GM12878 (cell line): ENCODE measurements at regions not wholly inside any gene's neighbourhood (a gene's known extent, or its start where the extent isn't known, plus 50 kb on each side); places are given as distances from the start of the nearest gene placed in this dataset.

Experiments
- ATAC-seq: fragments of 200-7000 bp; cut with Tn5 transposase; 3 replicates; pipeline ENCODE4 v1.9.1; 2020; ENCODE audit warnings: mild to moderate bottlenecking, moderate library complexity
- BruUV-seq: library from RNA; stranded (reverse); fragments of 400-500 nt; replicated peaks from 2 replicates; lab custom pipeline; 2021; lab: Mats Ljungman, UMichigan
- CTCF ChIA-PET: fragments of 300-600 bp; sonication (Branson Sonifier 250); formaldehyde crosslinking; extraction: SDS; loops from one replicate; lab custom pipeline; 2021; ENCODE audit warnings: inconsistent platforms; lab: Yijun Ruan, JAX
- POLR2A ChIA-PET: fragments of 350-600 bp; formaldehyde crosslinking; extraction: SDS; loops from one replicate; lab custom pipeline; 2021; ENCODE audit warnings: inconsistent platforms; lab: Charles Lee
- RAD21 ChIA-PET: fragments of 300-600 bp; sonication (Branson Sonifier 250); formaldehyde crosslinking; loops from one replicate; lab custom pipeline; 2023; ENCODE audit warnings: antibody characterized with exemption; ENCODE audit not compliant: unreplicated experiment; lab: Charles Lee
- SMC1A ChIA-PET: fragments of 300-600 bp; sonication (Branson Sonifier 250); formaldehyde crosslinking; loops from one replicate; lab custom pipeline; 2023; ENCODE audit not compliant: unreplicated experiment, uncharacterized antibody; lab: Charles Lee
- DNase-seq: peaks from one replicate; pipeline ENCODE4 v3.0.0-alpha.2; 2011; ENCODE audit warnings: low read depth, low spot score
- FAIRE-seq: peaks from 3 replicates; lab custom pipeline; 2011; peaks lifted over from hg19 to GRCh38; lab: Jason Lieb, UNC
- H2AFZ ChIP-seq: 2 replicates; pipeline ENCODE4 v1.6.0; 2011; ENCODE audit warnings: low read depth, low read length, control low read depth; ENCODE audit not compliant: control insufficient read depth
- H3K27ac ChIP-seq: 2 replicates; pipeline ENCODE4 v1.5.1; 2011; ENCODE audit warnings: control low read depth; ENCODE audit not compliant: control insufficient read depth, insufficient read depth
- H3K27me3 ChIP-seq, 2 experiments: replicated peaks in 1 of 2; 2 replicates each; pipeline versions ENCODE4 v1.6.0 to v1.6.1; 2011; ENCODE audit warnings: low read length in 1 of 2; ENCODE audit not compliant: control insufficient read depth in 2 of 2, insufficient read depth in 2 of 2
- H3K36me3 ChIP-seq, 2 experiments: 2 replicates each; pipeline ENCODE4 v1.5.1; 2011; ENCODE audit warnings: low read length in 1 of 2; ENCODE audit not compliant: control insufficient read depth in 2 of 2, insufficient read depth in 2 of 2
- H3K4me1 ChIP-seq: 2 replicates; pipeline ENCODE4 v1.6.1; 2011; ENCODE audit warnings: mild to moderate bottlenecking, low read length, moderate library complexity, mixed read lengths; ENCODE audit not compliant: control insufficient read depth, insufficient read depth
- H3K4me2 ChIP-seq: 2 replicates; pipeline ENCODE4 v1.6.0; 2011; ENCODE audit warnings: control low read depth; ENCODE audit not compliant: control insufficient read depth, insufficient read depth
- H3K4me3 ChIP-seq: fragments of 200-600 bp; sonication (generic); 2 replicates; pipeline ENCODE4 v1.5.1; 2016
- H3K79me2 ChIP-seq: 2 replicates; pipeline ENCODE4 v1.6.0; 2011; ENCODE audit warnings: low read length; ENCODE audit not compliant: control insufficient read depth, insufficient read depth
- H3K9ac ChIP-seq: 2 replicates; pipeline ENCODE4 v1.8.0; 2011; ENCODE audit warnings: low read length, control low read depth, mixed read lengths; ENCODE audit not compliant: control insufficient read depth, insufficient read depth
- H3K9me3 ChIP-seq: replicated peaks from 3 replicates; pipeline ENCODE4 v1.5.1; 2011; ENCODE audit warnings: mild to moderate bottlenecking, low read length; ENCODE audit not compliant: control insufficient read depth, insufficient read depth
- H4K20me1 ChIP-seq: 2 replicates; pipeline ENCODE4 v1.6.0; 2011; ENCODE audit not compliant: control insufficient read depth, insufficient read depth
- CEBPB ChIP-seq, 2 experiments: fragments of 150-350 bp in 1 of 2; IDR thresholded peaks; 2 replicates each; pipeline ENCODE4 v1.6.1; 2012 to 2014; ENCODE audit warnings: low read depth in 2 of 2, low read length in 2 of 2, borderline replicate concordance in 1 of 2, inconsistent platforms in 1 of 2
- CHD1 ChIP-seq: IDR thresholded peaks from 2 replicates; pipeline ENCODE4 v1.6.1; 2012; ENCODE audit warnings: low read depth, low read length, improper control_type of control experiment
- CREB1 ChIP-seq: IDR thresholded peaks from 2 replicates; pipeline ENCODE4 v1.6.1; 2012; ENCODE audit warnings: low read depth, mild to moderate bottlenecking, inconsistent platforms
- EGR1 ChIP-seq, 2 experiments: IDR thresholded peaks; 1 replicate in 1 of 2; 2 replicates in 1 of 2; pipeline ENCODE4 v1.6.1; 2011 to 2012; ENCODE audit warnings: low read depth in 2 of 2, low read length in 2 of 2, borderline replicate concordance in 1 of 2, mild to moderate bottlenecking in 1 of 2, moderate library complexity in 1 of 2
- FOXK2 ChIP-seq: fragments of 450-650 bp; IDR thresholded peaks from 2 replicates; pipeline ENCODE4 v1.6.1; 2017; ENCODE audit warnings: mild to moderate bottlenecking, moderate library complexity
- JUNB ChIP-seq: IDR thresholded peaks from 2 replicates; pipeline ENCODE4 v1.6.1; 2016; ENCODE audit warnings: antibody characterized with exemption, mild to moderate bottlenecking
- LARP7 ChIP-seq: fragments of 450-650 bp; IDR thresholded peaks from 2 replicates; pipeline ENCODE4 v1.6.1; 2017; ENCODE audit warnings: mild to moderate bottlenecking
- MEF2B ChIP-seq: fragments of 450-650 bp; IDR thresholded peaks from 2 replicates; pipeline ENCODE4 v1.6.1; 2018; ENCODE audit warnings: mild to moderate bottlenecking, moderate library complexity; ENCODE audit not compliant: partially characterized antibody, poor library complexity, severe bottlenecking
- MYC ChIP-seq: IDR thresholded peaks from 2 replicates; pipeline ENCODE4 v1.6.1; 2011; ENCODE audit warnings: mild to moderate bottlenecking, low read length, moderate library complexity, inconsistent platforms; ENCODE audit not compliant: insufficient read depth, insufficient replicate concordance, insufficient read length, severe bottlenecking
- SIX5 ChIP-seq: IDR thresholded peaks from 2 replicates; pipeline ENCODE4 v1.6.1; 2011; ENCODE audit warnings: mild to moderate bottlenecking, low read depth, low read length, moderate library complexity; ENCODE audit not compliant: severe bottlenecking
- SP1 ChIP-seq: IDR thresholded peaks from one replicate; pipeline ENCODE4 v1.6.1; 2011; ENCODE audit warnings: low read depth, low read length
- YY1 ChIP-seq: IDR thresholded peaks from 2 replicates; pipeline ENCODE4 v1.6.1; 2011; ENCODE audit warnings: low read depth, mild to moderate bottlenecking, low read length
- ZNF384 ChIP-seq: IDR thresholded peaks from 2 replicates; pipeline ENCODE4 v1.6.1; 2012; ENCODE audit warnings: low read depth, mild to moderate bottlenecking, low read length, improper control_type of control experiment, borderline replicate concordance
- WGBS: methylation state at CpG from one replicate; pipeline ENCODE4 v1.1.6; 2016; ENCODE audit warnings: low lambda C conversion rate; ENCODE audit not compliant: insufficient replicate concordance, insufficient coverage; ENCODE audit errors: missing lambda C conversion rate; 5-methylcytosine and 5-hydroxymethylcytosine counted together
- in situ Hi-C: fragments of 300-500 bp; cut with MboI; formaldehyde crosslinking; loops from 9 replicates; pipeline ENCODE4 v1.14.3; 2018; ENCODE audit warnings: mixed read lengths
- intact Hi-C: fragments of 100-400 bp; cut with micrococcal nuclease; formaldehyde crosslinking; loops from one replicate; pipeline ENCODE4 v1.14.2; 2022; ENCODE audit not compliant: unreplicated experiment
- TF ChIP-seq, protein P1 (sequence below): fragments of 450-650 bp; IDR thresholded peaks from 2 replicates; pipeline ENCODE4 v1.6.1; 2017; ENCODE audit warnings: mild to moderate bottlenecking, moderate library complexity
- TF ChIP-seq, protein P2 (sequence below): fragments of 450-650 bp; IDR thresholded peaks from 2 replicates; pipeline ENCODE4 v1.6.1; 2017; ENCODE audit warnings: low read depth, mild to moderate bottlenecking, moderate library complexity
- TF ChIP-seq, protein P3 (sequence below): fragments of 450-650 bp; IDR thresholded peaks from 2 replicates; pipeline ENCODE4 v1.6.1; 2017; ENCODE audit warnings: mild to moderate bottlenecking, moderate library complexity

DNA sequence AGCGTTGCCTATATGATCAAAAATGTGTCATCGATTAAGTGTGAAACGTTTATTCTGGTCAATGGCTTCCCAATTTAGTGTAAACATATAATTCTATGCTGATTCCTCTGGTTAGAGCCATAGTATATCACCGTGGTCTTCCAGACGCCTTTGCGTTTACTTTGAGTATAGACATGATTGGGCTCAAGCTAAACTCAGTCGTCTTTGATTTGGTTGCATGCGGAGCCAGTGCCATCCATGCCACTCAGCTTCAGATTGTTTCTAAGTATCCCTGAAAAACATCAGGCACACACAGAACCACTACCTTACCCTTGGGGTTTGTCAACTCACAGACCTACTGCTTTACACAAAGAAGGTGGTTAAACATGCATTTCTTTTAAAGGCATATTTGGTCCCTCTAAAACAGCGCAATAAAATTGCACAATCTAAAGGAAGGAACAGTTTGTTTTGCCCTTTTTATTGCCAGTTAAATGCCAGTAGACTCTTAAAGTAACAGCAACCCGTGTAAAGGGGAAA lies 273.6 kb upstream of the KLF6 start:
- ChIA-PET RAD21 (no interaction called here), POLR2A (no interaction called here), SMC1A (no interaction called here), CTCF (no interaction called here)
- no peak for DNase-seq
- H3K79me2 ChIP-seq = no peaks in the 10 kb centered on the region
- no peak for FAIRE-seq
- no peak overlapping the region for H3K9ac ChIP-seq
- H3K4me3 ChIP-seq = no peak overlapping the region
- H3K4me1 ChIP-seq = no peaks in the 10 kb centered on the region
- no peaks in the 10 kb centered on the region for H3K27me3 ChIP-seq
- 90% methylated on average over 10 of the region's 10 CpGs for WGBS
- H3K36me3 ChIP-seq = no peaks in the 10 kb centered on the region
- intact Hi-C loops = no loop called here
- in situ Hi-C loops = no loop called here
- H3K9me3 ChIP-seq = no peaks in the 10 kb centered on the region
- no peak overlapping the region for H3K4me2 ChIP-seq
- BruUV-seq = no TSS peak
- no peaks in the 10 kb centered on the region for H4K20me1 ChIP-seq
- no peak overlapping the region for H3K27ac ChIP-seq
- ATAC-seq = no peak
- H2AFZ ChIP-seq = no peak overlapping the region
- TF ChIP-seq SP1 = no peak
- TF ChIP-seq LARP7 = no peak
- no peak for TF ChIP-seq YY1
- no peak for TF ChIP-seq FOXK2
- no peak for TF ChIP-seq EGR1 (IDR thresholded peaks at IDR 0.05; ENCODE audit: borderline replicate concordance in 1 of 2, low read depth in 2 of 2, low read length in 2 of 2)
- TF ChIP-seq JUNB = no peak
- TF ChIP-seq, protein P1, sequence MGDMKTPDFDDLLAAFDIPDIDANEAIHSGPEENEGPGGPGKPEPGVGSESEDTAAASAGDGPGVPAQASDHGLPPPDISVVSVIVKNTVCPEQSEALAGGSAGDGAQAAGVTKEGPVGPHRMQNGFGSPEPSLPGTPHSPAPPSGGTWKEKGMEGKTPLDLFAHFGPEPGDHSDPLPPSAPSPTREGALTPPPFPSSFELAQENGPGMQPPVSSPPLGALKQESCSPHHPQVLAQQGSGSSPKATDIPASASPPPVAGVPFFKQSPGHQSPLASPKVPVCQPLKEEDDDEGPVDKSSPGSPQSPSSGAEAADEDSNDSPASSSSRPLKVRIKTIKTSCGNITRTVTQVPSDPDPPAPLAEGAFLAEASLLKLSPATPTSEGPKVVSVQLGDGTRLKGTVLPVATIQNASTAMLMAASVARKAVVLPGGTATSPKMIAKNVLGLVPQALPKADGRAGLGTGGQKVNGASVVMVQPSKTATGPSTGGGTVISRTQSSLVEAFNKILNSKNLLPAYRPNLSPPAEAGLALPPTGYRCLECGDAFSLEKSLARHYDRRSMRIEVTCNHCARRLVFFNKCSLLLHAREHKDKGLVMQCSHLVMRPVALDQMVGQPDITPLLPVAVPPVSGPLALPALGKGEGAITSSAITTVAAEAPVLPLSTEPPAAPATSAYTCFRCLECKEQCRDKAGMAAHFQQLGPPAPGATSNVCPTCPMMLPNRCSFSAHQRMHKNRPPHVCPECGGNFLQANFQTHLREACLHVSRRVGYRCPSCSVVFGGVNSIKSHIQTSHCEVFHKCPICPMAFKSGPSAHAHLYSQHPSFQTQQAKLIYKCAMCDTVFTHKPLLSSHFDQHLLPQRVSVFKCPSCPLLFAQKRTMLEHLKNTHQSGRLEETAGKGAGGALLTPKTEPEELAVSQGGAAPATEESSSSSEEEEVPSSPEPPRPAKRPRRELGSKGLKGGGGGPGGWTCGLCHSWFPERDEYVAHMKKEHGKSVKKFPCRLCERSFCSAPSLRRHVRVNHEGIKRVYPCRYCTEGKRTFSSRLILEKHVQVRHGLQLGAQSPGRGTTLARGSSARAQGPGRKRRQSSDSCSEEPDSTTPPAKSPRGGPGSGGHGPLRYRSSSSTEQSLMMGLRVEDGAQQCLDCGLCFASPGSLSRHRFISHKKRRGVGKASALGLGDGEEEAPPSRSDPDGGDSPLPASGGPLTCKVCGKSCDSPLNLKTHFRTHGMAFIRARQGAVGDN = no peak
- no peak for TF ChIP-seq CEBPB (IDR thresholded peaks at IDR 0.05; ENCODE audit: borderline replicate concordance in 1 of 2, low read depth in 2 of 2, low read length in 2 of 2)
- no peak for TF ChIP-seq CHD1
- TF ChIP-seq SIX5 = no peak
- no peak for TF ChIP-seq MEF2B
- TF ChIP-seq, protein P2, sequence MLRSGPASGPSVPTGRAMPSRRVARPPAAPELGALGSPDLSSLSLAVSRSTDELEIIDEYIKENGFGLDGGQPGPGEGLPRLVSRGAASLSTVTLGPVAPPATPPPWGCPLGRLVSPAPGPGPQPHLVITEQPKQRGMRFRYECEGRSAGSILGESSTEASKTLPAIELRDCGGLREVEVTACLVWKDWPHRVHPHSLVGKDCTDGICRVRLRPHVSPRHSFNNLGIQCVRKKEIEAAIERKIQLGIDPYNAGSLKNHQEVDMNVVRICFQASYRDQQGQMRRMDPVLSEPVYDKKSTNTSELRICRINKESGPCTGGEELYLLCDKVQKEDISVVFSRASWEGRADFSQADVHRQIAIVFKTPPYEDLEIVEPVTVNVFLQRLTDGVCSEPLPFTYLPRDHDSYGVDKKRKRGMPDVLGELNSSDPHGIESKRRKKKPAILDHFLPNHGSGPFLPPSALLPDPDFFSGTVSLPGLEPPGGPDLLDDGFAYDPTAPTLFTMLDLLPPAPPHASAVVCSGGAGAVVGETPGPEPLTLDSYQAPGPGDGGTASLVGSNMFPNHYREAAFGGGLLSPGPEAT = no peak
- no peak for TF ChIP-seq MYC
- TF ChIP-seq ZNF384 = no peak
- no peak for TF ChIP-seq CREB1
- TF ChIP-seq, protein P3, sequence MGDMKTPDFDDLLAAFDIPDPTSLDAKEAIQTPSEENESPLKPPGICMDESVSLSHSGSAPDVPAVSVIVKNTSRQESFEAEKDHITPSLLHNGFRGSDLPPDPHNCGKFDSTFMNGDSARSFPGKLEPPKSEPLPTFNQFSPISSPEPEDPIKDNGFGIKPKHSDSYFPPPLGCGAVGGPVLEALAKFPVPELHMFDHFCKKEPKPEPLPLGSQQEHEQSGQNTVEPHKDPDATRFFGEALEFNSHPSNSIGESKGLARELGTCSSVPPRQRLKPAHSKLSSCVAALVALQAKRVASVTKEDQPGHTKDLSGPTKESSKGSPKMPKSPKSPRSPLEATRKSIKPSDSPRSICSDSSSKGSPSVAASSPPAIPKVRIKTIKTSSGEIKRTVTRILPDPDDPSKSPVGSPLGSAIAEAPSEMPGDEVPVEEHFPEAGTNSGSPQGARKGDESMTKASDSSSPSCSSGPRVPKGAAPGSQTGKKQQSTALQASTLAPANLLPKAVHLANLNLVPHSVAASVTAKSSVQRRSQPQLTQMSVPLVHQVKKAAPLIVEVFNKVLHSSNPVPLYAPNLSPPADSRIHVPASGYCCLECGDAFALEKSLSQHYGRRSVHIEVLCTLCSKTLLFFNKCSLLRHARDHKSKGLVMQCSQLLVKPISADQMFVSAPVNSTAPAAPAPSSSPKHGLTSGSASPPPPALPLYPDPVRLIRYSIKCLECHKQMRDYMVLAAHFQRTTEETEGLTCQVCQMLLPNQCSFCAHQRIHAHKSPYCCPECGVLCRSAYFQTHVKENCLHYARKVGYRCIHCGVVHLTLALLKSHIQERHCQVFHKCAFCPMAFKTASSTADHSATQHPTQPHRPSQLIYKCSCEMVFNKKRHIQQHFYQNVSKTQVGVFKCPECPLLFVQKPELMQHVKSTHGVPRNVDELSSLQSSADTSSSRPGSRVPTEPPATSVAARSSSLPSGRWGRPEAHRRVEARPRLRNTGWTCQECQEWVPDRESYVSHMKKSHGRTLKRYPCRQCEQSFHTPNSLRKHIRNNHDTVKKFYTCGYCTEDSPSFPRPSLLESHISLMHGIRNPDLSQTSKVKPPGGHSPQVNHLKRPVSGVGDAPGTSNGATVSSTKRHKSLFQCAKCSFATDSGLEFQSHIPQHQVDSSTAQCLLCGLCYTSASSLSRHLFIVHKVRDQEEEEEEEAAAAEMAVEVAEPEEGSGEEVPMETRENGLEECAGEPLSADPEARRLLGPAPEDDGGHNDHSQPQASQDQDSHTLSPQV = no peak
